Lung (tissue), 11 donors: ENCODE measurements at regions not wholly inside any gene's neighbourhood (a gene's known extent, or its start where the extent isn't known, plus 50 kb on each side); places are given as distances from the start of the nearest gene placed in this dataset.

Source experiments
- ATAC-seq: fragments of 200-7000 bp; cut with Tn5 transposase; one replicate; pipeline ENCODE4 v1.9.1; 2020; ENCODE audit warnings: moderate number of reproducible peaks; ENCODE audit not compliant: insufficient read depth, low FRiP score
- DNase-seq, 3 donors: peaks; one replicate each; pipeline ENCODE4 v3.0.0-alpha.2; 2013 to 2017
- H3K27ac ChIP-seq, 2 donors: one replicate each; pipeline ENCODE4 v1.5.1; 2013; ENCODE audit warnings: mild to moderate bottlenecking in 2 of 2, moderate library complexity in 2 of 2, control low read depth in 1 of 2, inconsistent platforms in 1 of 2, low read depth in 1 of 2, low read length in 1 of 2
- H3K27me3 ChIP-seq, 3 donors: one replicate each; pipeline ENCODE4 v1.5.1; 2013; ENCODE audit warnings: low read length in 2 of 3; ENCODE audit not compliant: control insufficient read depth in 3 of 3, insufficient read depth in 3 of 3
- H3K36me3 ChIP-seq, 4 donors: one replicate each; pipeline ENCODE4 v1.5.1; 2013; ENCODE audit warnings: low read length in 4 of 4, mild to moderate bottlenecking in 1 of 4, moderate library complexity in 1 of 4; ENCODE audit not compliant: control insufficient read depth in 4 of 4, insufficient read depth in 4 of 4
- H3K4me1 ChIP-seq, 5 donors: one replicate each; pipeline ENCODE4 v1.5.1; 2013; ENCODE audit warnings: low read length in 5 of 5, mild to moderate bottlenecking in 2 of 5, moderate library complexity in 1 of 5; ENCODE audit not compliant: control insufficient read depth in 5 of 5, insufficient read depth in 5 of 5
- H3K4me3 ChIP-seq: one replicate; pipeline ENCODE4 v1.5.1; 2013; ENCODE audit warnings: mild to moderate bottlenecking, control low read depth, moderate library complexity
- H3K9ac ChIP-seq, 2 donors: one replicate each; pipeline ENCODE4 v1.5.1; 2013; ENCODE audit warnings: low read length in 2 of 2, control low read depth in 1 of 2; ENCODE audit not compliant: insufficient read depth in 1 of 2
- H3K9me3 ChIP-seq, 4 donors: one replicate each; pipeline ENCODE4 v1.5.1; 2013; ENCODE audit warnings: low read length in 3 of 4, mild to moderate bottlenecking in 1 of 4, moderate library complexity in 1 of 4; ENCODE audit not compliant: control insufficient read depth in 4 of 4, insufficient read depth in 3 of 4
- WGBS, 2 donors: extraction: QIAGEN DNeasy Blood & Tissue Kit; methylation state at CpG; one replicate each; pipeline ENCODE4 v1.1.7; 2013; 5-methylcytosine and 5-hydroxymethylcytosine counted together
- TF ChIP-seq, protein P1 (sequence below): IDR thresholded peaks from 2 replicates; pipeline ENCODE4 v1.5.1; 2012; ENCODE audit warnings: mild to moderate bottlenecking; ENCODE audit errors: control extremely low read depth, extremely low read depth
- donor health status: control.
- donor health status: control.
- donor health status: Bipolar disorder and iron deficiency.
- donor health status: healthy.
- donor health status: DM: yes; HTN: yes; CAD: no.

DNA sequence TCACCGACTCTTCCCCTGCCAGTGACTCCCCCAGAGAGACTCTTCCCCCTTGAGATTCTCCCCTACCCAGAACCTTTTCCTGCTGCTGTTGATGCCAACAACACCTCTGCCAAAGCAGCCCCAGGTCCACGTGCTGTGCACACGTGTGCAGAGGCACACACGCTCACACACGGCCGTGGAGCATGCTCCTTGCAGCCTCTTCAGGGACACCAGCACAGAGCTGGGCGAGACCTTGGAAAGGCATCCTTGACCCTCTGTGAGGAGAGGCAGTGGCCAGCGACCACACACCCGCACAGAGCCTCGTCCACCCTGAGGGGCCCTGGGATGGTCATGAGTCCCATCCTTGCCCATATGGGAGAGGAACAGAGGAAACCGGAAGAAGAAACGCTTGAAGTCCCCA, 181.9 kb downstream of the RBFOX3 start:
- no peak for ATAC-seq
- TF ChIP-seq, protein P1, sequence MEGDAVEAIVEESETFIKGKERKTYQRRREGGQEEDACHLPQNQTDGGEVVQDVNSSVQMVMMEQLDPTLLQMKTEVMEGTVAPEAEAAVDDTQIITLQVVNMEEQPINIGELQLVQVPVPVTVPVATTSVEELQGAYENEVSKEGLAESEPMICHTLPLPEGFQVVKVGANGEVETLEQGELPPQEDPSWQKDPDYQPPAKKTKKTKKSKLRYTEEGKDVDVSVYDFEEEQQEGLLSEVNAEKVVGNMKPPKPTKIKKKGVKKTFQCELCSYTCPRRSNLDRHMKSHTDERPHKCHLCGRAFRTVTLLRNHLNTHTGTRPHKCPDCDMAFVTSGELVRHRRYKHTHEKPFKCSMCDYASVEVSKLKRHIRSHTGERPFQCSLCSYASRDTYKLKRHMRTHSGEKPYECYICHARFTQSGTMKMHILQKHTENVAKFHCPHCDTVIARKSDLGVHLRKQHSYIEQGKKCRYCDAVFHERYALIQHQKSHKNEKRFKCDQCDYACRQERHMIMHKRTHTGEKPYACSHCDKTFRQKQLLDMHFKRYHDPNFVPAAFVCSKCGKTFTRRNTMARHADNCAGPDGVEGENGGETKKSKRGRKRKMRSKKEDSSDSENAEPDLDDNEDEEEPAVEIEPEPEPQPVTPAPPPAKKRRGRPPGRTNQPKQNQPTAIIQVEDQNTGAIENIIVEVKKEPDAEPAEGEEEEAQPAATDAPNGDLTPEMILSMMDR: no peak
- H3K9ac ChIP-seq: no peak overlapping the region
- DNase-seq: no peak
- WGBS, 2 donors: 77 to 88% methylated on average over 12 of the region's 12 CpGs
- no peaks in the 10 kb centered on the region for H3K4me1 ChIP-seq
- H3K4me3 ChIP-seq: no peak overlapping the region
- no peak overlapping the region for H3K27ac ChIP-seq
- H3K36me3 ChIP-seq: no peaks in the 10 kb centered on the region
- peaks cover 0 to 1% (median 0%) of the 10 kb centered on the region in 4 donors for H3K9me3 ChIP-seq
- peaks cover 0 to 4% (median 2%) of the 10 kb centered on the region in 3 donors for H3K27me3 ChIP-seq

DNA sequence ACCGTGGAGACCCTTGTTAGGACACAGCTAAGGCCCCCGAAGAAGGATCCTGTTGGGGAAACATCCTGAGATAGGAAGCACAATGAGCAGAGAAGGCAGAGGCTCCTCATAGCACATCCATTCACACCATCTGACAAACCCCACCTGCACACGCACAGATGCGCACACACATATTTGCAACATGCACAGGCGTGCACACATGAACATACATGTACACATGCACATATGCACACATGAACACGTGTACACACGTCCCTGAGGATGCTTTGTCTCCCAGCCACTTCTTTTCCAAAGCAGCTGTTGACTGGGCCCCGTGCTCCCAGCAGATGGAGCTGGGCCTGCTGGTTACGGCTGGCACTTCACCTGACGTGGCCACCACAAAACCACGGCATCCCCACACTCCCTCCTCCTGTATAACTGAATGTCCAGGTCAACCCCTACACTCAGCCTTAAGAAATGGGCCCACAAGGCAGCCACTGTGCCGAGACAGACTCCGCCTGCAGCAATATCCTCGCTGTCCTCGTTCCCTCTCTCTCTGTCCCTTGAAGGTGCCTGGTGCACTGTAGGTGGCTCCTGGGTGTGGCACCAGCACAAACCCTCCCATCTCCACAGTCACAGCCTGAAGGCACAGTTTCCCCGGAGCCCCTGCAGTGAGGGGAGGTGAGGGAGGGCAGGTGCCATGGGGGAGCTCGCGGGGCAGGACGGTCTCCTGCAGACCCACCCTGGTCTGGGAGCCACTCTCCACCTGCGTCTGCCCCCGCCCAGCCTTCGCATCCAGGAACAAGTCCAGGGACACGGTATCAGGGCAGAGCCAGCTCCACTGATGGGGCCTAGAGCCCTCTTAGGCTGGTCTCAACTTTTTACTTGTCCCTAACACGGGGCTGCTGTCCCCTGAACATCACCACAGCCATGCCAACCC, 183.0 kb downstream of the RBFOX3 start:
- 72 to 79% methylated on average over 24 of the region's 24 CpGs for WGBS, 2 donors
- Histone ChIP-seq H3K4me3 (no peak overlapping the region), H3K36me3 (no peaks in the 10 kb centered on the region), H3K9me3 (no peaks in the 10 kb centered on the region), H3K9ac (no peak overlapping the region), H3K27me3 (peaks cover 0 to 4% (median 2%) of the 10 kb centered on the region in 3 donors), H3K4me1 (no peaks in the 10 kb centered on the region), H3K27ac (no peak overlapping the region)
- ATAC-seq (no peak), DNase-seq (no peak)
- TF ChIP-seq, protein P1: no peak

DNA sequence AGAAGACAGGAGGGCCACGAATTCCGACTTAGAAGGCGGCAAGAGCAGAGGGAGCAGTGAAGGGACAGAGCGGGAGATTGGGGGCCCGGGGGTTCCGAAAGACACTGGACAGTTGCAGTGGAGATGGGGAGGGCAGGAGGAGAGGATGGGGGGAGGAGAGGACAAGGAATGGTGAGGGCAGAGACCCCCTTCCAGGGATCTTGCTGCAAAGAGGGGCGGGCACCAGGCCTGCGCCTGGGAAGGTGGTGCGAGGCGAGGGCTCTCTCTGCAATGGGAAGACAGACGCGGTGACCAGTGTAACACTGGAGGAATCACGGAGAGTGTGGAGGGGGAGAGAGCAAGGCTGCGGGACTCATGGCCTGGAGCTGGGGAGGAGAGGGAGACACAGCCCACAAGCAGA, 185.2 kb downstream of the RBFOX3 start:
- WGBS, 2 donors: 86 to 92% methylated on average over 14 of the region's 14 CpGs
- Histone ChIP-seq H3K36me3 (no peaks in the 10 kb centered on the region), H3K9me3 (no peaks in the 10 kb centered on the region), H3K27me3 (peaks cover 0 to 4% (median 0%) of the 10 kb centered on the region in 3 donors), H3K4me1 (no peaks in the 10 kb centered on the region), H3K4me3 (no peak overlapping the region), H3K9ac (no peak overlapping the region), H3K27ac (no peak overlapping the region)
- ATAC-seq (no peak), DNase-seq (no peak)
- TF ChIP-seq, protein P1: no peak
